ELF-1 (cell line): ENCODE measurements at regions not wholly inside any gene's neighbourhood (a gene's known extent, or its start where the extent isn't known, plus 50 kb on each side); places are given as distances from the start of the nearest gene placed in this dataset.

Source experiments
- DNase-seq: peaks from one replicate; pipeline ENCODE4 v3.0.0-alpha.2; 2016; ENCODE audit warnings: low read depth, low spot score

- no peak for DNase-seq
Measured at GRCh38 chr4:12943069-12943468, 541.1 kb downstream of the RAB28 start.

GRCh38 chr4:12933760-12934221 is 550.3 kb downstream of the RAB28 start:
- no peak for DNase-seq

GRCh38 chr4:12932203-12932788 is 551.8 kb downstream of the RAB28 start:
- DNase-seq: no peak

GRCh38 chr4:12929784-12930183 is 554.4 kb downstream of the RAB28 start:
- DNase-seq: no peak

- DNase-seq: no peak
Measured at GRCh38 chr4:12928751-12929150, 555.4 kb downstream of the RAB28 start.

- no peak for DNase-seq
Measured at GRCh38 chr4:12926189-12927066, 557.7 kb downstream of the RAB28 start.

- DNase-seq: no peak
Measured at GRCh38 chr4:12924728-12925320, 559.3 kb downstream of the RAB28 start.

- DNase-seq: no peak
Measured at GRCh38 chr4:12924253-12924652, 559.9 kb downstream of the RAB28 start.

- no peak for DNase-seq
Measured at GRCh38 chr4:12912896-12913418, 571.2 kb downstream of the RAB28 start.

GRCh38 chr4:12911750-12912358 is 572.3 kb downstream of the RAB28 start:
- DNase-seq: no peak

GRCh38 chr4:12903640-12904039 is 580.5 kb downstream of the RAB28 start:
- peak; percentile 3 for DNase-seq

GRCh38 chr4:12902735-12903134 is 581.4 kb downstream of the RAB28 start:
- DNase-seq: no peak

- no peak for DNase-seq
Measured at GRCh38 chr4:12897954-12898353, 586.2 kb downstream of the RAB28 start.

- no peak for DNase-seq
Measured at GRCh38 chr4:12894062-12894461, 590.1 kb downstream of the RAB28 start.

- DNase-seq: peak; percentile 3
Measured at GRCh38 chr4:12889054-12889453, 595.1 kb downstream of the RAB28 start.

GRCh38 chr4:12884846-12885796 is 599.0 kb downstream of the RAB28 start:
- DNase-seq: peak; percentile 1

- DNase-seq: no peak
Measured at GRCh38 chr4:12881945-12882584, 602.1 kb downstream of the RAB28 start.

GRCh38 chr4:12880844-12881243 is 603.3 kb downstream of the RAB28 start:
- no peak for DNase-seq

- no peak for DNase-seq
Measured at GRCh38 chr4:12879496-12879895, 604.6 kb downstream of the RAB28 start.

GRCh38 chr4:12875640-12876243 is 608.4 kb downstream of the RAB28 start:
- DNase-seq: no peak
